ENCODE measurements at regions not wholly inside any gene's neighbourhood (a gene's known extent, or its start where the extent isn't known, plus 50 kb on each side); places are given as distances from the start of the nearest gene placed in this dataset.

- Histone ChIP-seq H3K9me3 (no peaks in the 10 kb centered on the region), H3K4me3 (no peak overlapping the region), H3K4me1 (ENCODE audit: insufficient read depth) (no peaks in the 10 kb centered on the region), H3K27me3 (no peaks in the 10 kb centered on the region), H3K27ac (no peak overlapping the region), H3K36me3 (no peaks in the 10 kb centered on the region)
- TF ChIP-seq EP300 (IDR thresholded peaks at IDR 0.05) (no peak), POLR2A (IDR thresholded peaks at IDR 0.05) (no peak)
- TF ChIP-seq, protein P1, sequence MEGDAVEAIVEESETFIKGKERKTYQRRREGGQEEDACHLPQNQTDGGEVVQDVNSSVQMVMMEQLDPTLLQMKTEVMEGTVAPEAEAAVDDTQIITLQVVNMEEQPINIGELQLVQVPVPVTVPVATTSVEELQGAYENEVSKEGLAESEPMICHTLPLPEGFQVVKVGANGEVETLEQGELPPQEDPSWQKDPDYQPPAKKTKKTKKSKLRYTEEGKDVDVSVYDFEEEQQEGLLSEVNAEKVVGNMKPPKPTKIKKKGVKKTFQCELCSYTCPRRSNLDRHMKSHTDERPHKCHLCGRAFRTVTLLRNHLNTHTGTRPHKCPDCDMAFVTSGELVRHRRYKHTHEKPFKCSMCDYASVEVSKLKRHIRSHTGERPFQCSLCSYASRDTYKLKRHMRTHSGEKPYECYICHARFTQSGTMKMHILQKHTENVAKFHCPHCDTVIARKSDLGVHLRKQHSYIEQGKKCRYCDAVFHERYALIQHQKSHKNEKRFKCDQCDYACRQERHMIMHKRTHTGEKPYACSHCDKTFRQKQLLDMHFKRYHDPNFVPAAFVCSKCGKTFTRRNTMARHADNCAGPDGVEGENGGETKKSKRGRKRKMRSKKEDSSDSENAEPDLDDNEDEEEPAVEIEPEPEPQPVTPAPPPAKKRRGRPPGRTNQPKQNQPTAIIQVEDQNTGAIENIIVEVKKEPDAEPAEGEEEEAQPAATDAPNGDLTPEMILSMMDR (IDR thresholded peaks at IDR 0.05) = no peak
- 87 to 96% (median 88%) methylated on average over 2 of the region's 2 CpGs for WGBS, 3 donors
- DNase-seq = no peak
- intact Hi-C loops (cut with DNase I) = no loop called here
These were observed 164.0 kb downstream of the RGS9 start for GRCh38 chr17:65301184-65301583.

GRCh38 chr17:65297916-65298315 is 160.7 kb downstream of the RGS9 start:
- Histone ChIP-seq H3K27me3 (no peaks in the 10 kb centered on the region), H3K9me3 (no peaks in the 10 kb centered on the region), H3K4me3 (no peak overlapping the region), H3K36me3 (no peaks in the 10 kb centered on the region), H3K4me1 (ENCODE audit: insufficient read depth) (peaks cover 1% of the 10 kb centered on the region), H3K27ac (no peak overlapping the region)
- DNase-seq = no peak
- TF ChIP-seq EP300 (IDR thresholded peaks at IDR 0.05) = no peak
- TF ChIP-seq, protein P1 (IDR thresholded peaks at IDR 0.05) = no peak
- TF ChIP-seq POLR2A (IDR thresholded peaks at IDR 0.05) = no peak
- intact Hi-C loops (cut with DNase I) = loop anchor here in 1 of 4 donors (10.0 kb wide), 1 partner anchor 257 kb away; no protein-coding TSS in a partner anchor
- 70 to 74% (median 71%) methylated on average over 5 of the region's 5 CpGs for WGBS, 3 donors

GRCh38 chr17:65297384-65297783 is 160.2 kb downstream of the RGS9 start:
- H3K36me3 ChIP-seq = no peaks in the 10 kb centered on the region
- TF ChIP-seq POLR2A (IDR thresholded peaks at IDR 0.05) = no peak
- TF ChIP-seq, protein P1 (IDR thresholded peaks at IDR 0.05) = no peak
- no peak for TF ChIP-seq EP300 (IDR thresholded peaks at IDR 0.05)
- H3K27me3 ChIP-seq = no peaks in the 10 kb centered on the region
- 28 to 54% (median 38%) methylated on average over 2 of the region's 2 CpGs for WGBS, 3 donors
- no peaks in the 10 kb centered on the region for H3K9me3 ChIP-seq
- intact Hi-C loops (cut with DNase I) = loop anchor here in 1 of 4 donors (10.0 kb wide), 1 partner anchor 257 kb away; no protein-coding TSS in a partner anchor
- no peak overlapping the region for H3K27ac ChIP-seq
- no peak overlapping the region for H3K4me3 ChIP-seq
- H3K4me1 ChIP-seq (ENCODE audit: insufficient read depth) = peaks cover 1% of the 10 kb centered on the region
- DNase-seq = no peak

- DNase-seq = peak; percentile 62 to 75 (median 66)
- intact Hi-C loops (cut with DNase I) = loop anchor here in 2 of 4 donors (5.0 to 10.0 kb wide), 3 partner anchors 261 to 873 kb away; no protein-coding TSS in a partner anchor
- Histone ChIP-seq H3K4me3 (no peak overlapping the region), H3K27me3 (no peaks in the 10 kb centered on the region), H3K4me1 (ENCODE audit: insufficient read depth) (peaks cover 1% of the 10 kb centered on the region), H3K36me3 (no peaks in the 10 kb centered on the region), H3K9me3 (no peaks in the 10 kb centered on the region), H3K27ac (no peak overlapping the region)
- 14 to 15% (median 15%) methylated on average over 10 of the region's 10 CpGs for WGBS, 3 donors
- TF ChIP-seq, protein P1 (IDR thresholded peaks at IDR 0.05) = peak; percentile 52 to 67 (median 59)
- TF ChIP-seq POLR2A (IDR thresholded peaks at IDR 0.05) = no peak
- TF ChIP-seq EP300 (IDR thresholded peaks at IDR 0.05) = no peak
These were observed 157.1 kb downstream of the RGS9 start for GRCh38 chr17:65294181-65294719.

Measured in ovary (tissue), 7 donors.